ENCODE measurements at regions not wholly inside any gene's neighbourhood (a gene's known extent, or its start where the extent isn't known, plus 50 kb on each side); places are given as distances from the start of the nearest gene placed in this dataset.
A peak's percentile ranks its signal among the peaks of the same experiment; 100 is the strongest.

DNA sequence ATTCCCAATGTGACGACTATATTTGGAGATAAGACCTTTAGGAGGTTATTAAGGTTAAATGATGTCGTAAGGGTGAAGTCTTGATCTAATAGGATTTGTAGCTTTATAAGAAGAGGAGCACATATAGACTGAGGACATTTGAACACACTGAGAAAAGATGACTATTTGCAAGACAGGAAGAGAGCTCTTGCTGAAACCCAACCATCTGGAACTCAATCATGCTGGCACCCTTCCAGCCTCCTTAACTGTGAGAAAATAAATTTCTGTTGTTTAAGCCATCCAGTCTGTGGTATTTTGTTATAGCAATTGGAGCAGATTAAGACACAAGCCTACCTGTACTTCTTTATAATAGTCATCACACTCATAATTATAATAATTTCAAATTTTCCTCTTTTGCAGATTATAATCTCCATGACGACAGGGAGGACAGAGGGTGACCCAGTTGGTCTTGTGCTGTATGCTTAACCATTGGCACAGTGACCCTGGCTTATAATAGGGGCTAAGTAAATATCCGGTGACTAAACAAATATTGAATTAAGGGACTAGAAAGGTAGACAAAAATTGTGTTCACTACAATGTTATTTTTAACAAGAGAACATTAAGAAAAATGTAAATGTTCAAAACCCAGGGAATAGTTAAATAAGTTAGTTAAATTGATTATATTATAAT lies 206.4 kb upstream of the HDDC2 start (continued):
- TF ChIP-seq, protein P1, sequence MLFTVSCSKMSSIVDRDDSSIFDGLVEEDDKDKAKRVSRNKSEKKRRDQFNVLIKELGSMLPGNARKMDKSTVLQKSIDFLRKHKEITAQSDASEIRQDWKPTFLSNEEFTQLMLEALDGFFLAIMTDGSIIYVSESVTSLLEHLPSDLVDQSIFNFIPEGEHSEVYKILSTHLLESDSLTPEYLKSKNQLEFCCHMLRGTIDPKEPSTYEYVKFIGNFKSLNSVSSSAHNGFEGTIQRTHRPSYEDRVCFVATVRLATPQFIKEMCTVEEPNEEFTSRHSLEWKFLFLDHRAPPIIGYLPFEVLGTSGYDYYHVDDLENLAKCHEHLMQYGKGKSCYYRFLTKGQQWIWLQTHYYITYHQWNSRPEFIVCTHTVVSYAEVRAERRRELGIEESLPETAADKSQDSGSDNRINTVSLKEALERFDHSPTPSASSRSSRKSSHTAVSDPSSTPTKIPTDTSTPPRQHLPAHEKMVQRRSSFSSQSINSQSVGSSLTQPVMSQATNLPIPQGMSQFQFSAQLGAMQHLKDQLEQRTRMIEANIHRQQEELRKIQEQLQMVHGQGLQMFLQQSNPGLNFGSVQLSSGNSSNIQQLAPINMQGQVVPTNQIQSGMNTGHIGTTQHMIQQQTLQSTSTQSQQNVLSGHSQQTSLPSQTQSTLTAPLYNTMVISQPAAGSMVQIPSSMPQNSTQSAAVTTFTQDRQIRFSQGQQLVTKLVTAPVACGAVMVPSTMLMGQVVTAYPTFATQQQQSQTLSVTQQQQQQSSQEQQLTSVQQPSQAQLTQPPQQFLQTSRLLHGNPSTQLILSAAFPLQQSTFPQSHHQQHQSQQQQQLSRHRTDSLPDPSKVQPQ (CRISPR knock-in tag; IDR thresholded peaks at IDR 0.05; ENCODE audit: borderline replicate concordance): no peak
- no peak for TF ChIP-seq TAF9B (IDR thresholded peaks at IDR 0.05; ENCODE audit: partially characterized antibody)
- no peak for TF ChIP-seq KLF13 (tag; IDR thresholded peaks at IDR 0.05; ENCODE audit: borderline replicate concordance, low read depth)
- TF ChIP-seq, protein P2, sequence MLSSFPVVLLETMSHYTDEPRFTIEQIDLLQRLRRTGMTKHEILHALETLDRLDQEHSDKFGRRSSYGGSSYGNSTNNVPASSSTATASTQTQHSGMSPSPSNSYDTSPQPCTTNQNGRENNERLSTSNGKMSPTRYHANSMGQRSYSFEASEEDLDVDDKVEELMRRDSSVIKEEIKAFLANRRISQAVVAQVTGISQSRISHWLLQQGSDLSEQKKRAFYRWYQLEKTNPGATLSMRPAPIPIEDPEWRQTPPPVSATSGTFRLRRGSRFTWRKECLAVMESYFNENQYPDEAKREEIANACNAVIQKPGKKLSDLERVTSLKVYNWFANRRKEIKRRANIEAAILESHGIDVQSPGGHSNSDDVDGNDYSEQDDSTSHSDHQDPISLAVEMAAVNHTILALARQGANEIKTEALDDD (IDR thresholded peaks at IDR 0.05): no peak
- no peak for TF ChIP-seq ZNF140 (CRISPR knock-in tag; IDR thresholded peaks at IDR 0.05)

DNA sequence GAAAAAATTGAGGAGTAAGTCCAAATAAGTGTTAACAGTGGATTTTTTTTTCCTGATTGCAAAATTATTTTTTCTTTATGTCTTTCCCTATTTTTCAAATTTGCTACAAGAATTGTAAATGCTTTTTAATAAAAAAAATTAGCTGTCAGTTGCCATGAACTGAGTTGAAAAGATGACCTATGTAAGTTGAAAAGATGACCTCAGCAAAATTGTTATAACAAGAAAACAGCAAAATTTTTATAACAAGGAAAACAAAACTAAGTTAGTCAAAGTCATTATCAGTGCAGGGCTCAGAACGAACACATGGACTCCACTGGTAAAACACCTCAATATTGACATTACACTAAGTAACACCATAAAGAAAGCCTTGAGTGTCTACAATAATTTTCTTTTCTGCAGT lies 207.0 kb upstream of the HDDC2 start:
- in situ Hi-C loops (cut with MboI): no loop called here
- Histone ChIP-seq H3K9me1 (ENCODE audit: control insufficient read depth, insufficient read depth, low read length) (no peaks in the 10 kb centered on the region), H3K9me3 (replicated peaks; ENCODE audit: control insufficient read depth, insufficient read depth, low read depth, low read length) (no peaks in the 10 kb centered on the region), H4K20me1 (replicated peaks; ENCODE audit: control insufficient read depth, insufficient read depth, low read length) (no peaks in the 10 kb centered on the region), H3K9ac (ENCODE audit: insufficient read depth in 1 of 2, low read depth in 2 of 2, low read length in 2 of 2) (no peak overlapping the region), H3K4me1 (replicated peaks in 1 of 2; ENCODE audit: control insufficient read depth in 2 of 2, insufficient read depth in 2 of 2, low read length in 2 of 2) (no peaks in the 10 kb centered on the region), H2AFZ (ENCODE audit: low read depth, low read length) (no peak overlapping the region), H3K27me3 (ENCODE audit: control insufficient read depth in 2 of 2, insufficient read depth in 2 of 2, low read length in 2 of 2) (no peaks in the 10 kb centered on the region; a peak in 1 of 5 replicates), H3K79me2 (ENCODE audit: control insufficient read depth, insufficient read depth, low read length) (no peaks in the 10 kb centered on the region), H3K4me2 (ENCODE audit: insufficient read depth, low read length) (no peak overlapping the region), H3K27ac (ENCODE audit: extremely low read depth, low read depth, low read length) (no peak overlapping the region), H3K4me3 (no peak overlapping the region), H3K36me3 (ENCODE audit: control insufficient read depth, insufficient read depth, low read length) (no peaks in the 10 kb centered on the region)
- intact Hi-C loops (cut with micrococcal nuclease): no loop called here
- ATAC-seq (no peak), DNase-seq (ENCODE audit: extremely low read depth in 1 of 4, low spot score in 3 of 4) (no peak), FAIRE-seq (no peak)
- BruUV-seq (replicated peaks): no TSS peak
- CTCF ChIA-PET (ENCODE audit: low intra/inter-chr PET ratio): interaction anchor here (0.6 kb wide), 1 partner anchor 251 kb away, joined by 4 read pairs; no protein-coding TSS in a partner anchor
- peak; percentile 74 for TF ChIP-seq ZNF316 (IDR thresholded peaks at IDR 0.05)
- TF ChIP-seq MAFG (tag; conservative IDR thresholded peaks at IDR 0.05): peak; percentile 56
- peak; percentile 21; the same call in 1 of the 2 replicates for TF ChIP-seq MAFK (IDR thresholded peaks at IDR 0.05; ENCODE audit: low read length)
- TF ChIP-seq C11orf30 (IDR thresholded peaks at IDR 0.05; ENCODE audit: low read depth): peak; percentile 43; the same call in 1 of the 2 replicates
- peak; percentile 41; the same call in 1 of the 2 replicates for TF ChIP-seq MAFF (IDR thresholded peaks at IDR 0.05; ENCODE audit: low read length)
- TF ChIP-seq, protein P3, sequence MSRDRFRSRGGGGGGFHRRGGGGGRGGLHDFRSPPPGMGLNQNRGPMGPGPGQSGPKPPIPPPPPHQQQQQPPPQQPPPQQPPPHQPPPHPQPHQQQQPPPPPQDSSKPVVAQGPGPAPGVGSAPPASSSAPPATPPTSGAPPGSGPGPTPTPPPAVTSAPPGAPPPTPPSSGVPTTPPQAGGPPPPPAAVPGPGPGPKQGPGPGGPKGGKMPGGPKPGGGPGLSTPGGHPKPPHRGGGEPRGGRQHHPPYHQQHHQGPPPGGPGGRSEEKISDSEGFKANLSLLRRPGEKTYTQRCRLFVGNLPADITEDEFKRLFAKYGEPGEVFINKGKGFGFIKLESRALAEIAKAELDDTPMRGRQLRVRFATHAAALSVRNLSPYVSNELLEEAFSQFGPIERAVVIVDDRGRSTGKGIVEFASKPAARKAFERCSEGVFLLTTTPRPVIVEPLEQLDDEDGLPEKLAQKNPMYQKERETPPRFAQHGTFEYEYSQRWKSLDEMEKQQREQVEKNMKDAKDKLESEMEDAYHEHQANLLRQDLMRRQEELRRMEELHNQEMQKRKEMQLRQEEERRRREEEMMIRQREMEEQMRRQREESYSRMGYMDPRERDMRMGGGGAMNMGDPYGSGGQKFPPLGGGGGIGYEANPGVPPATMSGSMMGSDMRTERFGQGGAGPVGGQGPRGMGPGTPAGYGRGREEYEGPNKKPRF (IDR thresholded peaks at IDR 0.05; ENCODE audit: low read depth, low read length): no peak
- TF ChIP-seq JUND (IDR thresholded peaks at IDR 0.05; ENCODE audit: borderline replicate concordance, low read depth, low read length): no peak
- TF ChIP-seq JUND (tag; IDR thresholded peaks at IDR 0.05; ENCODE audit: borderline replicate concordance, low read depth, low read length): no peak
- WGBS (ENCODE audit: insufficient coverage, low coverage, missing lambda C conversion rate): 0% methylated on average over 1 of the region's 1 CpG
- POLR2A ChIA-PET: no interaction called here
